HepG2 (cell line): ENCODE measurements at regions not wholly inside any gene's neighbourhood (a gene's known extent, or its start where the extent isn't known, plus 50 kb on each side); places are given as distances from the start of the nearest gene placed in this dataset.

Source experiments
- ATAC-seq: fragments of 200-7000 bp; cut with Tn5 transposase; 3 replicates; pipeline ENCODE4 v1.9.1; 2020; ENCODE audit warnings: mild to moderate bottlenecking, moderate library complexity
- BruUV-seq: library from RNA; stranded (reverse); fragments of 400-500 nt; replicated peaks from 2 replicates; lab custom pipeline; 2021; lab: Mats Ljungman, UMichigan
- CTCF ChIA-PET: fragments of 300-600 bp; formaldehyde crosslinking; extraction: SDS; loops from one replicate; lab custom pipeline; 2021; ENCODE audit warnings: low total read pairs, inconsistent platforms, low intra/inter-chr PET ratio; lab: Yijun Ruan, JAX
- POLR2A ChIA-PET: fragments of 350-600 bp; sonication (Branson Sonifier 250); formaldehyde crosslinking; loops from one replicate; lab custom pipeline; 2020; ENCODE audit warnings: antibody characterized with exemption, inconsistent platforms; lab: Yijun Ruan, JAX
- DNase-seq: peaks from one replicate; pipeline ENCODE4 v3.0.0-alpha.2; 2015; ENCODE audit warnings: low spot score
- FAIRE-seq: peaks from 3 replicates; lab custom pipeline; 2011; peaks lifted over from hg19 to GRCh38; lab: Jason Lieb, UNC
- H2AFZ ChIP-seq: one replicate; pipeline ENCODE4 v1.6.1; 2011; ENCODE audit warnings: low read length, inconsistent platforms
- H3K27ac ChIP-seq: fragments of 300-600 bp; 3 replicates; pipeline ENCODE4 v1.8.0; 2011; ENCODE audit warnings: mixed run types, mild to moderate bottlenecking, mixed read lengths, low read length, inconsistent platforms; ENCODE audit not compliant: insufficient read depth; ENCODE audit errors: extremely low read length
- H3K27me3 ChIP-seq, 2 experiments: fragments of 200-600 bp in 1 of 2; 2 replicates in 1 of 2; 3 replicates in 1 of 2; pipeline versions ENCODE4 v1.6.0 to v1.8.0; 2011; ENCODE audit warnings: low read length in 2 of 2, mild to moderate bottlenecking in 2 of 2, moderate library complexity in 2 of 2, inconsistent platforms in 1 of 2; ENCODE audit not compliant: insufficient read depth in 2 of 2, control insufficient read depth in 1 of 2
- H3K36me3 ChIP-seq, 2 experiments: fragments of 200-600 bp in 1 of 2; replicated peaks in 1 of 2; 2 replicates in 1 of 2; 3 replicates in 1 of 2; pipeline versions ENCODE4 v1.5.1 to v1.8.0; 2011; ENCODE audit warnings: low read length in 2 of 2, inconsistent platforms in 1 of 2; ENCODE audit not compliant: insufficient read depth in 2 of 2, control insufficient read depth in 1 of 2
- H3K4me1 ChIP-seq: 2 replicates; pipeline ENCODE4 v1.5.1; 2012; ENCODE audit warnings: low read length, inconsistent platforms; ENCODE audit not compliant: insufficient read depth
- H3K4me2 ChIP-seq: 2 replicates; pipeline ENCODE4 v1.6.0; 2011; ENCODE audit warnings: low read depth, low read length, inconsistent platforms
- H3K4me3 ChIP-seq, 3 experiments: fragments of 200-600 bp in 1 of 3; sonication (generic), shearing (Covaris generic) in 1 of 3; replicated peaks in 1 of 3; 2 replicates each; pipeline ENCODE4 v1.5.1; 2011 to 2016; ENCODE audit warnings: low read length in 3 of 3, inconsistent platforms in 2 of 3, low read depth in 2 of 3, mild to moderate bottlenecking in 2 of 3, control low read depth in 1 of 3, mixed read lengths in 1 of 3; ENCODE audit not compliant: insufficient read depth in 1 of 3
- H3K79me2 ChIP-seq: one replicate; pipeline ENCODE4 v1.6.1; 2011; ENCODE audit warnings: low read length, inconsistent platforms; ENCODE audit not compliant: insufficient read depth
- H3K9ac ChIP-seq: 2 replicates; pipeline ENCODE4 v1.6.0; 2011; ENCODE audit warnings: mild to moderate bottlenecking, low read depth, low read length, inconsistent platforms; ENCODE audit not compliant: insufficient read depth
- H3K9me3 ChIP-seq: 2 replicates; pipeline ENCODE4 v1.5.1; 2012; ENCODE audit warnings: mild to moderate bottlenecking, low read length
- H4K20me1 ChIP-seq: 2 replicates; pipeline ENCODE4 v1.6.0; 2011; ENCODE audit warnings: inconsistent platforms, mild to moderate bottlenecking, low read length, moderate library complexity; ENCODE audit not compliant: insufficient read depth
- ATF7-NPFF ChIP-seq: sonication (generic); formaldehyde crosslinking; IDR thresholded peaks from 2 replicates; pipeline ENCODE4 v1.8.1; 2023; ENCODE audit warnings: mild to moderate bottlenecking, low read depth, missing genetic modification reagents, moderate library complexity
- CCAR2 ChIP-seq: fragments of 200-400 bp; formaldehyde crosslinking; optimal IDR thresholded peaks from 2 replicates; pipeline ENCODE3; 2018; ENCODE audit warnings: low read depth, mild to moderate bottlenecking, low read length, moderate library complexity
- FUBP1 ChIP-seq: sonication (generic); formaldehyde crosslinking; IDR thresholded peaks from 2 replicates; pipeline ENCODE4 v1.5.1; 2020; ENCODE audit warnings: missing genetic modification reagents, mild to moderate bottlenecking, borderline replicate concordance
- GATAD2A ChIP-seq: IDR thresholded peaks from 2 replicates; pipeline ENCODE4 v1.6.1; 2016
- IKZF4 ChIP-seq: sonication (generic); formaldehyde crosslinking; IDR thresholded peaks from 2 replicates; pipeline ENCODE4 v1.5.1; 2020; ENCODE audit warnings: borderline replicate concordance, mild to moderate bottlenecking, low read depth, missing genetic modification reagents; ENCODE audit errors: not compliant biosample characterization
- MXD4 ChIP-seq: IDR thresholded peaks from 2 replicates; pipeline ENCODE4 v1.6.1; 2016; ENCODE audit warnings: mild to moderate bottlenecking, missing biosample characterization, missing genetic modification reagents
- NFYB ChIP-seq: sonication (generic); formaldehyde crosslinking; IDR thresholded peaks from 2 replicates; pipeline ENCODE4 v1.4.0; 2020; ENCODE audit warnings: missing genetic modification reagents
- PRDM15 ChIP-seq: sonication (generic); formaldehyde crosslinking; IDR thresholded peaks from 2 replicates; pipeline ENCODE4 v1.4.0; 2020; ENCODE audit warnings: missing genetic modification reagents
- ZNF275 ChIP-seq: sonication (generic); formaldehyde crosslinking; IDR thresholded peaks from 2 replicates; pipeline ENCODE4 v1.8.0; 2022; ENCODE audit warnings: missing genetic modification reagents, mild to moderate bottlenecking, inconsistent platforms, borderline replicate concordance
- ZNF576 ChIP-seq: sonication (generic); formaldehyde crosslinking; IDR thresholded peaks from 2 replicates; pipeline ENCODE4 v1.4.0; 2020; ENCODE audit warnings: mild to moderate bottlenecking, missing genetic modification reagents
- WGBS: methylation state at CpG from one replicate; pipeline ENCODE4 v1.1.6; 2017; ENCODE audit warnings: low lambda C conversion rate; 5-methylcytosine and 5-hydroxymethylcytosine counted together
- in situ Hi-C: cut with HindIII; loops from 2 replicates; pipeline ENCODE4 v1.10.0; 2017; ENCODE audit warnings: low pct_unique_long_range_greater_than_20kb; ENCODE audit not compliant: extremely low pct_ligation_motif_present
- intact Hi-C: fragments of 100-400 bp; cut with micrococcal nuclease; formaldehyde crosslinking; loops from one replicate; pipeline ENCODE4 v1.10.0; 2022; ENCODE audit not compliant: unreplicated experiment
- TF ChIP-seq, protein P1 (sequence below): sonication (generic); formaldehyde crosslinking; IDR thresholded peaks from 2 replicates; pipeline ENCODE4 v1.4.0; 2020; ENCODE audit warnings: missing genetic modification reagents, borderline replicate concordance

DNA sequence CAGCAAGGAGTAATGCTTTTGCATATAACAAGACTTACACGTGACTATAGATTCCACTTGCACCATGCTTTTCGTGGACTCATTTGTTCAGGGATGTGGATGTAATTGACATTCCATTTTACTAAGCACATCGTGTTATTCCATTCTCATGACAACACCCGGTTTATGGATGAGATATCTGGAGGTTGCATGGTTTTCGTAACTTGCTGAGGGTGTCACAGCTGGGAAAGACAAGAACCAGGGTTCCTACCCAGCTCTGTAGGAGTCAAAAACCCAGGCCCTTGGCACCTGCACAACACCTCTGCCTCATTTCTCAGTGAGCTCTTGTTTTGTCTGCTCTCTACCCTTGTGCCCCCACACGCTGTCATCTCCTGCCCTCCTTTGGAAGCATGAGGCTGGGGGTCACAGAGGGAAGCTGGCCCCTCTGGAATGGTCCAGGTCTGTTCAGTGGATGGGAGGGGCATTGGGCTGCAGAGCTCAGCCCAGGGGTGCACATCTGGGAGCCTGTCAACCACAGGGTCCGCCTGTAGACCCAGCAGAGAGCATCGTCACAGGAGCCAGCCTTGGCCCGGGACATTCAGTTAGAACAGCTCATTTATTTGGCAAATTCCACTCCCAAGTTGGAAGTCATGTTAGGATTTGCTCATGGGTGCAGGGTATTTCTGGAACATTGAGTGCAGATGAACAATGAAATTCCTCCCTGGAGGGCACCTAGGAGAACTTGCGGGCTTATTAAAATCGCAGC is 120.1 kb upstream of the TWIST2 start:
- H3K9me3 ChIP-seq = no peaks in the 10 kb centered on the region
- no peaks in the 10 kb centered on the region for H4K20me1 ChIP-seq
- CTCF ChIA-PET = no interaction called here
- ATAC-seq = no peak; the same call in 2 of the 3 replicates
- H3K9ac ChIP-seq = no peak overlapping the region
- H3K79me2 ChIP-seq = no peaks in the 10 kb centered on the region
- H2AFZ ChIP-seq = no peak overlapping the region
- H3K27ac ChIP-seq = no peak overlapping the region
- intact Hi-C loops (no loop called here), in situ Hi-C loops (no loop called here)
- no peak overlapping the region for H3K4me3 ChIP-seq
- no peaks in the 10 kb centered on the region for H3K36me3 ChIP-seq
- no peak for FAIRE-seq
- DNase-seq = no peak
- H3K4me1 ChIP-seq = no peaks in the 10 kb centered on the region
- peaks cover 5 to 62% of the 10 kb centered on the region in 2 experiments; a peak in 4 of 5 replicates for H3K27me3 ChIP-seq
- POLR2A ChIA-PET = no interaction called here
- no peak overlapping the region for H3K4me2 ChIP-seq
- WGBS = 8% methylated on average over 10 of the region's 11 CpGs
- no TSS peak for BruUV-seq
- no peak for TF ChIP-seq PRDM15 (CRISPR knock-in tag)
- TF ChIP-seq, protein P1, sequence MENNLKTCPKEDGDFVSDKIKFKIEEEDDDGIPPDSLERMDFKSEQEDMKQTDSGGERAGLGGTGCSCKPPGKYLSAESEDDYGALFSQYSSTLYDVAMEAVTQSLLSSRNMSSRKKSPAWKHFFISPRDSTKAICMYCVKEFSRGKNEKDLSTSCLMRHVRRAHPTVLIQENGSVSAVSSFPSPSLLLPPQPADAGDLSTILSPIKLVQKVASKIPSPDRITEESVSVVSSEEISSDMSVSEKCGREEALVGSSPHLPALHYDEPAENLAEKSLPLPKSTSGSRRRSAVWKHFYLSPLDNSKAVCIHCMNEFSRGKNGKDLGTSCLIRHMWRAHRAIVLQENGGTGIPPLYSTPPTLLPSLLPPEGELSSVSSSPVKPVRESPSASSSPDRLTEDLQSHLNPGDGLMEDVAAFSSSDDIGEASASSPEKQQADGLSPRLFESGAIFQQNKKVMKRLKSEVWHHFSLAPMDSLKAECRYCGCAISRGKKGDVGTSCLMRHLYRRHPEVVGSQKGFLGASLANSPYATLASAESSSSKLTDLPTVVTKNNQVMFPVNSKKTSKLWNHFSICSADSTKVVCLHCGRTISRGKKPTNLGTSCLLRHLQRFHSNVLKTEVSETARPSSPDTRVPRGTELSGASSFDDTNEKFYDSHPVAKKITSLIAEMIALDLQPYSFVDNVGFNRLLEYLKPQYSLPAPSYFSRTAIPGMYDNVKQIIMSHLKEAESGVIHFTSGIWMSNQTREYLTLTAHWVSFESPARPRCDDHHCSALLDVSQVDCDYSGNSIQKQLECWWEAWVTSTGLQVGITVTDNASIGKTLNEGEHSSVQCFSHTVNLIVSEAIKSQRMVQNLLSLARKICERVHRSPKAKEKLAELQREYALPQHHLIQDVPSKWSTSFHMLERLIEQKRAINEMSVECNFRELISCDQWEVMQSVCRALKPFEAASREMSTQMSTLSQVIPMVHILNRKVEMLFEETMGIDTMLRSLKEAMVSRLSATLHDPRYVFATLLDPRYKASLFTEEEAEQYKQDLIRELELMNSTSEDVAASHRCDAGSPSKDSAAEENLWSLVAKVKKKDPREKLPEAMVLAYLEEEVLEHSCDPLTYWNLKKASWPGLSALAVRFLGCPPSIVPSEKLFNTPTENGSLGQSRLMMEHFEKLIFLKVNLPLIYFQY (CRISPR knock-in tag) = no peak
- TF ChIP-seq ATF7-NPFF = no peak
- TF ChIP-seq MXD4 (CRISPR knock-in tag) = no peak
- no peak for TF ChIP-seq NFYB
- no peak for TF ChIP-seq GATAD2A
- TF ChIP-seq FUBP1 = no peak
- no peak for TF ChIP-seq IKZF4 (CRISPR knock-in tag)
- TF ChIP-seq ZNF576 (CRISPR knock-in tag) = no peak
- TF ChIP-seq CCAR2 = no peak
- no peak for TF ChIP-seq ZNF275 (CRISPR knock-in tag)
